NOMO-1 treated with DMSO at 0.1 percent for 48 hours (cell line): ENCODE measurements at regions not wholly inside any gene's neighbourhood (a gene's known extent, or its start where the extent isn't known, plus 50 kb on each side); places are given as distances from the start of the nearest gene placed in this dataset.
A peak's percentile ranks its signal among the peaks of the same experiment; 100 is the strongest.

Source experiments
- DNase-seq: peaks from one replicate; lab custom pipeline; 2025; ENCODE audit not compliant: unreplicated experiment; lab: John Stamatoyannopoulos, UW

GRCh38 chr20:60238992-60239660 lies 280.9 kb downstream of the CDH26 start:
- no peak for DNase-seq

DNA sequence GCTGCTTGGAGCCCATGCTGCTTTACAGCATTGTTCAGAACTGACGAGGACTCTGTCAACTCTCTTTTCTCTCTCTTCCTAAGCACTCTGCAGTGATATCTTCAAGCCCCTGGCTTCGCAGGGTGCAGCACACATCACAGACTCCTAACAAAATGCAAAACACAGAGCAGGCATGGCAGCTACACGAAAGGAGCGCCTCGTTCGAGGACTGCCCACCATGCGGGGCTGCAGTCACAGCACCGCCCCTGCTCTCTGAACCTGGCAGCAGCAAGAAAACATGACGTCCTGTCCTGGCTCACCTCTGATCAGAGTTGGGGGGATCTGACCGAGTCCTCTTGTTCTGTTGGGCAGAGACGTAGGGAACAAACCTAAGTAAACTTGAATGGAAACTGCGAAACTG lies 281.7 kb downstream of the CDH26 start:
- no peak for DNase-seq

DNA sequence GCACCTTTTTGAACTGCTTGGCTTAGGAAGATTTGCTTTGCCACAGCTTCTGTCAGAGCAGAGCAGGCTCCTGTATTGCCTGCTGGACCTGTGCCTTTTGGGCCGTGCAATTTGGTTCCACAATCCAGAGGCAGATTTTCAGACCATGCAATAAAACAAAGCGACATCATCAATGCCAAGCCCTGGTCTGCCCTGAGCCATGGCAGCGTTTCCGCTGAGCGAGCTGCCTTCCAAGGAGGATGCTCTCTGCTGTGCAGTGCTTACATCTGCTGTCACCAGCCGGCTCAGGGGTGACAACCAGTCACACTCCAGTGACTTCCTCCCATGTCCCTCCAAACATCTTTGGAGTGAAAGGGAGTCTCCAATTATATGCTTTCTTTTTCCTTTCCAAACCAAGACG lies 282.2 kb downstream of the CDH26 start:
- no peak for DNase-seq

DNA sequence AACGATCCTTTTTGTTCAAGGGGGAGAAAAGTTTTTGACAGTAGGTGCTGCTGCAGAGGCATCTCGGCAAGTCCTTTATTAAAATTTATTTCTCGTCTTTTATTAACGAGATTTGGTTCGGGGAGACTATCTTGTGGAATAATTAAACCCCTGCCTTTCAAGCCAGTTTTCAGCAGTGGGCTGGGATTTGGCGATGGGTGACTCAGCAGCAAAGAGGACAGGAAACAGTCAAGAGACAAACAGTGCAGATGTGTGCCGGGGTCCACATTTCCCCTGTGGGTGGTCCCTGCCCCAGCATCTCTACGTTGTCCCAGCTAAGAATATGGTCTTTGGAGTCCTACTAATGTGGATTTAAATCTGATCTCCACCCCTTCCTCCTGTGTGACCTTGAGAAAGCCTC lies 282.8 kb downstream of the CDH26 start:
- DNase-seq, result no peak

DNA sequence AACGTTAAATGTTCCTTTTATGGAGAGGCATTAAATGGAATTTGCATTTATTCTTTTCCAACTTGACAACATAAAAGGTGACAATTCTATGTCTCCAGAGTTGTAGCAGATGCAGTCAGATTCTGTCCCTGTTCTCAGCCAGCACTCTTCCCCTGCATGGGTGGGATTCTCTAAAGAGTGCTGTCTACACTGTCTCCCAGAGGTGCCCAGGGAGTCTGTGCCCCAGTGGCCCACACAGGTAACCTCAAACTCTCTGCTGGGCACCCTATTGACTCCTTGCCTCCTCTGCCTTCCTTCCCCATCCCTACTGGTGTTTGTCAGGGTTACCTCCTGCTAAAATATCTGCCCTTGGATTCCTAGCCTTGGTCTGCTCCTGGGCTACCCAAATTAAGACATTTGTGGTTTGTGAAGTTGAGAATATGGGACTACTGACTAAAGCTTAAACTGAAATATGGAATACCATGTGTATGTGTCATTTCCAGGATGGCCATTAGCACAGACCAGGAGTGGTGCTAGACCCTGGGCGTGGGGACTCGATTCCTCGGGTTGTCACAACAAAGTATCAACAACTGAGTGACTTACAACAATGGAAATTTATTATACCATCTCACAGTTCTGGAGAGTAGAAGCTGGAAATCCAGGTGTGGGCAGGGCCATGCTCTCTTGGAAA lies 284.7 kb downstream of the CDH26 start:
- no peak for DNase-seq

DNA sequence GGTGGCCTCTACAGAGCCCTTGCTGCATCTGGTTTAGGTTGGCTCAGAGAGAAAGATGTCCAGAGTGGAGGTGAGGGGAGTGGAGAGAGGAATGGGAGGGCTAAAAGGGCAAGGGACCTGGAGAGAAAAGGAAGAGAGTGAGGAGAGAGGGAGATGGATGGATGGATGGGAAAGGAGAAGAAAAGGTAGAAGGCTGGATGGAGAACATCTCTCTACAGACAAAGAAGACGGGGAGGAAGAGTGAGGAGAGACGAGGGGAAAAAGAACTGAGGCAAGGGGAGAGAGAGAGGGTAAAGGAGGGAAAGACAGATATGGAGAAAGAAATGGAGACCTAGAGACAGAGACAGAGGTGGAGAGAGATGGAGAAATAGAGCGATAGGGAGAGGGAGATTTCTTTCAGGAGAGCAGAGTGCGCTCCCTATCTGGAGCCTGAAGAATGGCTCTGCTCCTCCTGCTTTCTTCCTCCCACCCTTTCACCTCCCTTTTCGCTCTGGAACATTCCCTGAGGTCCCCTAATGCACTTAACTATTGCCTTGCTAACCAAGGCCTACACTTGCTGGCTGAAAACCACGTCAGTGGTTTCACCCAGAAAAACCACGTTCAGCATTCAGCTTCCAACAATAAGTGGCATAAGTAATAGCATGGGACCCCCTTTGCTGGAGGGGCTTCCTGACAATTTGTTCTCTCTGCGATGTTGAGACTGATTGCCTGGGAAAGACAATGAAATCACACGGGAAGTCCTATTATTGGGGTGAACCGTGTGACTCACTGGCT lies 286.3 kb downstream of the CDH26 start:
- DNase-seq, result no peak

DNA sequence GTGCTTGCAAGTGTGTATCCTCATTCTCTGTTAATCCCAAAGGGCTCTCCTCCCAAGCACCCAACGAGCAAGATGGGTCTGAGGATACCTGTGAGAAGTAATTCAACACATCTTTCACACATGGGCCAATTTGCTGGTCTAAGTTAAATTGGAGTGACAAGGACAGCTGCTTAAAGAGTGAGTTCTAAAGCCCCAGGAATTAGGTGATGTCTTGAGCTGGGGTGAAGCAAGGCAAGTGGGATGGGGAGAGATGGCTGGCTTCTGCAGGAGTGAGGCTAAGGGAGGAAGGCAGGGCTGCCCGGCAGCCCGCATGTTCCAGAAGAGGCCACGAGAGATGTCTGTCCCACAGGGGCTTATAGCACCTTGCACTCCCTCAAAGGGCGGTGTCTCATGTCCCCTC lies 288.5 kb downstream of the CDH26 start:
- DNase-seq, result no peak

GRCh38 chr20:60249436-60249835 lies 291.2 kb downstream of the CDH26 start:
- DNase-seq, result no peak

GRCh38 chr20:60250251-60250650 lies 292.0 kb downstream of the CDH26 start:
- DNase-seq, result no peak

DNA sequence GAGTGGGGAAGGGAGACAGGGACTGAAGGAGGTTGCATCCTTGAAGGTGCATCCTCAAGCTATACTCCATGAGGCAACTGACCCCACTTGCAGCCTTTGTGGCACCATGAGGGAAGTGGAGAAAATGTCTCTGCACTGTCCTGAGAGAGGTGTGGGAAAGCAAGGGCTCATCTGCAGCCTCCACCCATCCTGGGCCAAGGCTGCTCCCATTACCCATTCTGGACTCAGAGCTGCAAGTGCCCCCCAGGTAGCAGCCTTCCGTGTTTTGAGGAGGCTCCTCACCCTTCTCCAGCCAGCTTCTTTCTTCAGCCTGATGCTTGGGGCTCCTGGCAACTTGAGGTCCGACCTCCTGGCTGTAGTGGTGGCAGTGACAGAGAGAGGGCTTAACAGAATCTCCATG lies 294.6 kb downstream of the CDH26 start:
- no peak for DNase-seq

DNA sequence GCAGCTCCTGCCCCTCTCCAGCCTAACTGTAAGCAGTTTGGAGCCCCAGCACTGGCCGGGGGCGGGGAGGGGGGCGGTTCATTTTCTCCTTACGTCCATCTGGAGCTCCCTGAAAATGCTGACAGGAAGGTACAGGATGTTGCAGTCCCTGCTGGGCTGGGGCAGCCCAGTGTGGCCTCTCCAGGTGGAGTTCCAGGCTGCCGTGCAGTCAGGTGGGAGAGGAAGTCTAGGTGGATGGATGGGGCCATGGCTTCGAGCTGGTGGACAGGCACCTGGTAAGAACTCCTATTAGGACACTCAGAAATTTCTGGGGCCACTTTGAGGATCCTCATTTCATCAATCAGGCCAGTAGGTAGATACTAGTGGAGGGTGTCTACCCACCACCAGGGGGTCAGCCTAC lies 295.2 kb downstream of the CDH26 start:
- no peak for DNase-seq

DNA sequence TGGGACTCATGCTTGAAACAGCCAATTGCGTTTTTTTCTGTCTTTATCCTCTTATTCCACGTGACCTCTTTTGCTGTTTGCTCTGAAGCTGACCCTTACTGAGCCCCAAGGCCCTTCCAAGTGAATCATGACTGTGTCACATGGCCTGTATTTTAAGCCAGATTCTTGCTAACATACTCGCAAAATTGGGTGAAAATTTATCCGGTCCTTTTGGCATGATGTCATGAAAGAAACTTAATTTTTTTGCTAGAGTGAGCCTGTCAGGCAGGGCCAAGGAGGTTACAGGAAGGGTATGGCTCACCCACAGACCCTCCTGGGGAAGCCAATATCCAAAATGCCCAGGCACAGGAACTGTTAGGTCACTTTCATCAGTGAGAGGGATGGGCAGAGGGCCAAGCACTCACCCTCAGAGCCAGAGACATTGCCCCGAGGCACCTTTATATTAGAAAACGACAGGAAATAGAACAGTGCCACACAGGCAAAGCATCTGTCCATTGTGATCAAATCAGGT lies 296.7 kb downstream of the CDH26 start:
- DNase-seq, result no peak

- no peak for DNase-seq
Measured at GRCh38 chr20:60255415-60255814, 297.2 kb downstream of the CDH26 start.

DNA sequence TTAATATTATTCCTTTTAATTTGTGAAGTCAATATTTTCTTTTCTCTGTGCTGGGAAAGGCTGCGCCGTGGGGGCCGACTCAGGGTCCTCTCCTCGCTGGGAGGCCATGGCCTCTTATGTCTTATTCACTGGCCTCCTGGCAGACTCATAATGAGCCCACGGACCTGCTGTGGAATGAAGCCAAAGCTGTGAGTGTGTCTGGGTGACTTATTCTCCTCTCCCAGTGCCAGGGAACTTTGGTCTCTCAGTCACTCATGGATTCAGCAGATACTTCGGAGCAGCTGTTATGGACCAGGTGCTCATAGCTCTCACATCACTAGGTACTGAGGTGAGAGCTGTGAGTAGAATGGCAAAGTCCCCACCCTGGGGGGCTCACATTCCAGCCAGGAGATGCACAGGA lies 297.6 kb downstream of the CDH26 start:
- DNase-seq, result no peak

GRCh38 chr20:60256811-60257210 lies 298.6 kb downstream of the CDH26 start:
- DNase-seq, result no peak

GRCh38 chr20:60257671-60258070 lies 299.4 kb downstream of the CDH26 start:
- no peak for DNase-seq

- no peak for DNase-seq
Measured at GRCh38 chr20:60258255-60258863, 300.1 kb downstream of the CDH26 start.

- no peak for DNase-seq
Measured at GRCh38 chr20:60261333-60261732, 303.1 kb downstream of the CDH26 start.

DNA sequence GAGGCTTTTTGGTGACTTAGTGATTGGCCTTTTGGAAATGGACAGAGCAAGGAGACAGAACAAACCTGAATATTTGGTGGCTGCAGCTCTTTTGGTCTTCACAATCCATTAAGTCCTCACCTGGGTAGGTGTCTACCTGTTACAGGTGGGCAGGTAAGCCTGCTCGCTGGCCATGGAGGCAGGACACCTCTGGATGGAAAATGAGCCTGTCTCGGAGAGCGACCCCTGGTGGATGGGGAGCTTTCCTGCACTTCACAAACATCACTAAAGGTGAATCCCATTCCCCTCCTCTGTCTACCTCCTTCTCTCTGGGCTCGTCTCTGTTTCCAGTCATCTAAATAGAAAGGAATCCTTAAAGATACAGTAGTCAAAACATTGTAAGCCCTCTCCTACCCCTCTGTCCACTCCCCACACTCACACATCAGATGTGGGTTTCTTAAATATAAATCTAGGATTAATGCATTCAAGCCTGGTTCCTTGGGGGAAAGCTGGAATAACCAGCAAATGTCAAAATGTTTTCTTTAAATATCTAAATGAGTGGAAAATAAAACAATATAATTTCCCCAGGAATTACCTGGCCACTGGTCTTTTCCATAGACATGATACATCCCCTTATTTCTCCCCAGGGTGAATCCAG lies 304.9 kb downstream of the CDH26 start:
- DNase-seq, result peak; percentile 15

DNA sequence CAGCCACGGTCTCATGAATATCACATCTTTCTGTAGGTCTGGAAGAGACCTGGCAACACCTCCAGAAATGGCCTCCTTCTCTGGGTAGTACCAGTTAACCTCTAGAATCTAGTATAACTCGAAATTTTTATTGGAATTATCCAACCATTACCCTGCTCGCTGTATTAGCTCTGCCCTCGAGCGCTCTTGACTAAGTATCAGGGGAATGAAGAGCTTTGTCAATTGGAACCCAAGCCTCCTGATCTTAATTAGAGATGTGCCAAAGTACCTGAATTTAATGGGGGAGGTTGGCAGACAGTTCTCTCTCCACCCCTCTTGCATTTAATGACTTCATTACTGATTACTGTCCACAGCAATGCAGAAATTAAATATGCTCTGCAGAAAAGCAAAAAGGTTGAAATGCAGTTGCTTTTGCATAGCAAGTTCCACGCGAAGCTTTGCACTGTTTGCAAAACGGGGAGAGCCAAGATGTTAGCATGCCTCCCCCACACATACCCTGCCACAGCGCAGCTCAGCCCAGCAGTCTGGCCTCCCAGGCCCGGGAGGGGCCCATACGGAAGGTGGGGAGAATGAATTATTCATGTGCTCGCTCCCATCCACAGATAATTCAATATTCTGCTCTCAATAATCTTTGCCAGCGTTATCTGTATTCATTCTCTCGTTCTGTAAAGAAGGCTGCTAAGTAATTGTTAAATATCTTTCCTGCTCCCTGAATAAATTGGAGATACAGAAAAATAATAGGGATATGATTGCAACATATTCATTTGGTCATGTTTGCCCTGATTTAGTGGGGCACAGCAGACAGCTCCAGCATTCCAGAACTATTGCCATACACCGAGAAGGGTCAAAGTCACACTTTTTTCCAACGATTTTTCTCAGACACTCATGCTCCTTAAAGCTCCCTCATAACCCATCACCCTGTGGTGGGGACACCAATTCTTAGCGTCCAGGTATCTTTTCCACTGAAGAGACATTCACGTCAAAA lies 305.8 kb downstream of the CDH26 start:
- no peak for DNase-seq
